Activated T-helper 1 cell treated with anti-CD3 and anti-CD28 coated beads, Interleukin-12 subunit alpha, Interleukin-12 subunit beta, Interleukin-2, Interleukin-4 antibody, amounts not matched to agents 30 ng/mL and 10 ng/mL and 1 ng/mL, durations not matched to agents 14 hours and 24 hours and 36 hours (primary cell): ENCODE measurements at regions not wholly inside any gene's neighbourhood (a gene's known extent, or its start where the extent isn't known, plus 50 kb on each side); places are given as distances from the start of the nearest gene placed in this dataset.

Source experiments
- DNase-seq: peaks from one replicate; pipeline ENCODE4 v3.0.0; 2021; ENCODE audit warnings: low spot score
- H3K27ac Mint-ChIP-seq: one replicate; pipeline ENCODE4 v1.8.0; 2021; ENCODE audit warnings: mild to moderate bottlenecking, mixed read lengths
- H3K27me3 Mint-ChIP-seq: one replicate; pipeline ENCODE4 v1.8.0; 2022; ENCODE audit warnings: mild to moderate bottlenecking, moderate library complexity, mixed read lengths; ENCODE audit not compliant: insufficient read depth
- H3K36me3 Mint-ChIP-seq: one replicate; pipeline ENCODE4 v1.8.0; 2021; ENCODE audit warnings: low read depth, mixed read lengths
- H3K4me1 Mint-ChIP-seq: one replicate; pipeline ENCODE4 v1.8.0; 2021; ENCODE audit warnings: low read depth, mixed read lengths
- H3K4me3 Mint-ChIP-seq: one replicate; pipeline ENCODE4 v1.8.0; 2021; ENCODE audit warnings: mild to moderate bottlenecking, moderate library complexity, mixed read lengths
- H3K9me3 Mint-ChIP-seq: one replicate; pipeline ENCODE4 v1.8.0; 2021; ENCODE audit warnings: mixed read lengths
- intact Hi-C: fragments of 100-400 bp; cut with micrococcal nuclease; formaldehyde crosslinking; loops from one replicate; pipeline ENCODE4 v1.15.1; 2024

DNA sequence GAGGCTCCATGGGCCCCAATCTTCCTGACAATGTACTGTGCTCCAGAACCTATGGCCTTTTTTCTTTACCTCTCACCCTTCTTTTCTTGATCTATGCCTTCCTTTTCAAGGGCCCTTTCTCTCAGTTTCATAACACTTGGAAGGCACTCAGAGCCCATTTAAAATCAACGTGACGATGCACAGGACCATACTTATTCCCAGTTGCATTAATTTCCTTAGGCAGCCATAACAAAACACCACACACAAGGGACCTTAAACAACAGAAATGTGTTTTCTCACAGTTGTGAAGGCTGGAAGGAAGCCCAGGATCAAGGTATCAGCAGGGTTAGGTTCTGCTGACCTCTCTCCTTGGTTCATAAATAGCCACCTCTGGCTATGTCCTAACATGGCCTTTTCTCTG lies 414.0 kb upstream of the TNP1 start:
- Mint-ChIP-seq H3K27me3 (peaks cover 10% of the 10 kb centered on the region), H3K9me3 (no peaks in the 10 kb centered on the region), H3K4me3 (no peak overlapping the region), H3K4me1 (no peaks in the 10 kb centered on the region), H3K27ac (no peak overlapping the region), H3K36me3 (no peaks in the 10 kb centered on the region)
- intact Hi-C loops, result no loop called here
- DNase-seq, result no peak

DNA sequence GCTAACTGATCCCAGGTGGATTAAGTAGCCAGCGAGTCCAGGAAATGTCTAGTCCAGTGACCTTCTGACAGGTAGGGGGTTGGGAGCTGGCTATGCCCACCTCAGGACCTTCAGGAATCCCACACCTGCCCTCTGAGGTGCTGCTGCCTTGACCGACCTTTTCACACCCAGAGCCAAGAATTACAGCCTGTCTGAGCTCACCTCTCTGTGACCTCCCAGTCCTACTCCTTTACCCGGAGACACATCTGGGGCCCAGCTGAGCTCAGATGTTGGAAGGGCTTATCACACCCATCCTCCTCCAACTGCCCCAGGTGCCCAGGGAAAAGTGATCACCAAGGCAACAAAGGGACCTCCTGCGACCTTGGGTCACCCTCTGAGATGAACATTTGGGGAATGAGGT lies 413.3 kb upstream of the TNP1 start:
- no peaks in the 10 kb centered on the region for H3K36me3 Mint-ChIP-seq
- H3K27me3 Mint-ChIP-seq, result peaks cover 10% of the 10 kb centered on the region
- no peaks in the 10 kb centered on the region for H3K4me1 Mint-ChIP-seq
- DNase-seq, result no peak
- intact Hi-C loops, result no loop called here
- no peak overlapping the region for H3K4me3 Mint-ChIP-seq
- no peak overlapping the region for H3K27ac Mint-ChIP-seq
- no peaks in the 10 kb centered on the region for H3K9me3 Mint-ChIP-seq

DNA sequence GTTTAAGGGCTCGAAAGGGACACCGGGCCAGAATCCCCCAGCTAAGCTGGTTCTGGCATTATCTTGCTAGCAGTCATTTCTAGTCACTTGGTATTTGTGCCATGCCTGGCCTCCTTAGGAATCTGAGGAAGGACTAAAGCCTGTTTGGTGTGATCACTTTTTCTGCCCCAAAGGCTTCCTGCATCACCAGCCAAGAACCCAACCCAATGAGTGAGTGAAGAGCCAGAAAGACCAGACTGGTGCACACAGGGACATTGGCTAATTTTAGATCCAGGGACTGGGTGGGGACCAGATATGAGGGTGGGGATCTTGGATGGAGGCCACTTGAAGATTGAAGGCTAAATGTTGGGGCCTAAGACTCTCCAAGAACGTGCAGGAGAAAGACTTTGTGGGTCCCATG lies 411.9 kb upstream of the TNP1 start:
- H3K9me3 Mint-ChIP-seq, result peaks cover 4% of the 10 kb centered on the region
- H3K4me3 Mint-ChIP-seq, result no peak overlapping the region
- H3K27ac Mint-ChIP-seq, result no peak overlapping the region
- no peaks in the 10 kb centered on the region for H3K4me1 Mint-ChIP-seq
- intact Hi-C loops, result no loop called here
- DNase-seq, result no peak
- peaks cover 9% of the 10 kb centered on the region for H3K27me3 Mint-ChIP-seq
- H3K36me3 Mint-ChIP-seq, result no peaks in the 10 kb centered on the region

DNA sequence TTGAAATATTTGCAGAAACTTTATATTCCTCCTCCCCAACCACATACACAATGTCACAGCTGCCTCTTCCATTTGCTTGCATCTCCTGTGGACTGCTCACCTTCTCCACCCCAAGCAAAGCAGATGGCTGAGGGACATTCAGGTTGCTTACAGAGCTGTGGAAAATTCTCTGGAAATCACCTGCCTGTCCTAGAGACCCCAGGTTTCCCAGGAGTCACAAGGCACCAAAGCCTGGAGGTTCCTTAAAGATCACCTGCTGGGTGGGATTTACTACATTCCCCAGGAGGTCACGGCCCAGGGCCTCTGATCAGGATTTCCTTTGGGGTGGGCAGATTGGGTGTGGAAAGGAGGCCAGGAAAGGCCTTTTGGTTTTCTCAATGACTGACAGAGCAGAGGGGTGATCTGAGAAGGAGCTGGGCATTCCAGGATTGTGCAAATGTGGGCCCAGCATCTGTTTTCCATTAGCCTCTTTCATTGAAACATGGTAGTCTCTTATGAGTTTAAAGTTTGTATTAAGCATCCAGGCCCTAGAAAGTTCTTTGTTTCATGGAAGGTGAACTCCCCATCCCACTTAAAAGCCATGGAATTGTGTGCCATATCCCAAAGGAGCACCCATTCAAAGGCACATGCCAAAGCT lies 410.7 kb upstream of the TNP1 start:
- Mint-ChIP-seq H3K27me3 (peaks cover 4% of the 10 kb centered on the region), H3K27ac (no peak overlapping the region), H3K4me3 (no peak overlapping the region), H3K36me3 (no peaks in the 10 kb centered on the region), H3K4me1 (no peaks in the 10 kb centered on the region), H3K9me3 (peaks cover 4% of the 10 kb centered on the region)
- DNase-seq, result no peak
- intact Hi-C loops, result no loop called here

DNA sequence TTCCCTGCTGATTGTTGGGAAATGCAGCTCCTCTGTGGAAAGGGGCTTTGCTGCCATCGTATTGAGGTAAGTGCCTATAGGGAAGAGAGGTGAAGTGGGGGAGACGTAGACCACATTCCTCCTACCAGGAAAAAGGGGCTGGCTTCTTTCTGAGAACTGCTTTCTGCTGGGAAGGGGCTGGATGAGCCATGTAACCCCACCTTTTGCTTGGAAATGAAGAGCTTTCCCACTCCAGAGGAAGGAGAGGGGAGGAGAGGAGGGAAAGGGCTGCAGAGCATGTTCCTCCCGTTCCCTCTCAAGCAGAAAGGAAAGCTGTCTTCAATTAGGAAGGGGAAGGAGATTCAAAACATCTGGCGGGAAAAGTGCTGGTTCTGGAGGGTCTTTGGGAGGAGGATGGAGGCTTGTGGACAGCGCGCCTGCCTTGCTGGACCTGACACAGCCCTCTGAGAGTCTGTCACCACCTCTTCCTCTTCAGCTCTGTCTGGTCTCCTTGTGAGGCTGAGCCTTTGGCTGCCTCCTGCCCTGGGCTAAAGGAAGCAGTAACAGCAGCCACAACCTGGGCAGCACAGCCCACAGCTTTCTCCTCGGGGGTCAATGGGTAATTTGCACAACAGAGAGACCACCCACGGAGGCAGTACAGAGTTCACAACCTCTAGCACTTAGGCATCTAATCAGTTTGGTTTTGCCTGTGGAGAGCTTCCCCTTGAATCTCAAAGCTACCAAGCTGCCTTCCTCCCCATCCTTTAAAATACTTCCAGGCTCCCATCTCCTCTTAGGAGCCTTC lies 410.0 kb upstream of the TNP1 start:
- H3K4me1 Mint-ChIP-seq, result no peaks in the 10 kb centered on the region
- no peak overlapping the region for H3K4me3 Mint-ChIP-seq
- H3K9me3 Mint-ChIP-seq, result peaks cover 4% of the 10 kb centered on the region
- intact Hi-C loops, result no loop called here
- peaks cover 1% of the 10 kb centered on the region for H3K27me3 Mint-ChIP-seq
- H3K27ac Mint-ChIP-seq, result no peak overlapping the region
- DNase-seq, result no peak
- no peaks in the 10 kb centered on the region for H3K36me3 Mint-ChIP-seq

DNA sequence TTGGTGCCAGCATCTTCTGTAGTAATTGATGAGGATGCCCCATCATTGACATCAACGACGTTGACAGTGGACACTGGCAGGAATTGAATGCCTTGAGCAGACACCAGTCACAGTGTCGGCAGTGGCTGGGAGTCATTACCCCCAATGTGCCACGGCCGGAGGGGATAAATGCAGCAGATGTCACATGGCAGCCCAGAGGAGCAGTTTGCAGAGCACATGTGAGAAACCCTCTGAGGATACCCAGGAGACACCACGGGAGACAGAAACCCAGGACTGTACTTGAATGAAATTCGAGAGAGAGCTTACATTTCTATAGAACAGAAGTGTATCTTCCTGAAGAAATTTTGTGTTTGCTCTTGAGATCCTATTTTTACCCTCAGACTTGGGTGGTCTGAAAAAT lies 409.1 kb upstream of the TNP1 start:
- intact Hi-C loops, result no loop called here
- Mint-ChIP-seq H3K36me3 (no peaks in the 10 kb centered on the region), H3K4me3 (no peak overlapping the region), H3K27ac (no peak overlapping the region), H3K9me3 (peaks cover 4% of the 10 kb centered on the region), H3K27me3 (peaks cover 1% of the 10 kb centered on the region), H3K4me1 (no peaks in the 10 kb centered on the region)
- DNase-seq, result no peak

DNA sequence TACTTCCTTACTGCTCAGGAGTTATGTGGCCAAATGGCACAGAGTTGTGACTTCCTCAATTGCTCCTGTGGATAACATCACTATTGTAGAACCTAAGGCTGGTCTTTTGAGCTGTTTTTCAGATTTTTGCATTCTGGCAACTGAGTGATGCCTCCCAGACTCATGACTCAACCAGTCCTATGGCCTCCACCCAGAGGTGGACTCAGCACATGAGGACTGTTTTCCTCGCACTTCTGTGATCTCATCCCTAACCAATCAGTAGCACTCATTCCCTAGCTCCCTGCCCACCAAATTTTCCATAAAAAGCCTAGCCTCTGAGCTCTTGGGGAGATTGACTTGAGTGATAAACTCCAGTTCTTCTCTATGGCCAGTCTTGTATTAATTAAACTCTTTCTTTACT lies 407.9 kb upstream of the TNP1 start:
- intact Hi-C loops, result no loop called here
- H3K27me3 Mint-ChIP-seq, result peaks cover 1% of the 10 kb centered on the region
- H3K27ac Mint-ChIP-seq, result no peak overlapping the region
- no peak for DNase-seq
- no peaks in the 10 kb centered on the region for H3K36me3 Mint-ChIP-seq
- H3K9me3 Mint-ChIP-seq, result peaks cover 4% of the 10 kb centered on the region
- no peak overlapping the region for H3K4me3 Mint-ChIP-seq
- H3K4me1 Mint-ChIP-seq, result no peaks in the 10 kb centered on the region

DNA sequence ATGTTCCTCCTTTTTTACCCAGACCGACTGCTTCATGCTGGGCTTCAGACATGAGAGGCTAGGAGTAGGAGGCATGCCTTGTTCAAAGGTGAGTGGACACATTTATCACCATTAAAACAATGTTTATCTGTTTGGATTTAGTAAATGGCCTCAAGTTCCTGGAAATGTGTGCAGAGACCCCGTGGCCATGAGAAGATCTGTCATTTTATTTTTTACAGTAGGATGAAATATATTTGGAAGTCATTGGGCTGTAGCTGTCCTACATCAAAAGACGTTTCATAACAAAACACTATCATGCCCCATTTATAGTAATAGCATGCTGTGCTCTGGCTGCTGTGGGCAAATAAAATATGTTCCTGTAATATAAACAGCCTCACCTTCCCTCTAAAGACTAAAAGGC lies 403.9 kb upstream of the TNP1 start:
- Mint-ChIP-seq H3K27me3 (peaks cover 5% of the 10 kb centered on the region), H3K4me3 (no peak overlapping the region), H3K4me1 (no peaks in the 10 kb centered on the region), H3K27ac (no peak overlapping the region), H3K9me3 (peaks cover 9% of the 10 kb centered on the region), H3K36me3 (no peaks in the 10 kb centered on the region)
- intact Hi-C loops, result no loop called here
- DNase-seq, result no peak

DNA sequence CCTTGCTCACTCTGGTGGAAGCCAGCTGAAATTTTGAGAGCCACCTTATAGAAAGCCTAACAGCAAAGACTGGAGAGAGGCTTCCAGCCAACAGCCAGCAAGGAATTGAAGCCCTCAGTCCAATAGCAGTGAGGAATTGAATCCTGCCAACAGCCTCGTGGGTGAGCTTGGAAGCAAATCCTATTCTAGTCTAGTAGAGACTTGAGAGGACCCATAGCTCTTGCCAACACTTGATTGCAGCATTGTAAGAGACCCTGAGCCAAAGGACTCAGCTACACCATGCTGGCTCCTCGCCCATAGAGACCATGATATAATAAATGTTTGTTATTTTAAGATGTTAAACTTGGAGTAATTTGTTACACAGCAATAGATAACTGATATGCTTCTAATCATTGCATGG lies 403.0 kb upstream of the TNP1 start:
- Mint-ChIP-seq H3K36me3 (no peaks in the 10 kb centered on the region), H3K4me1 (no peaks in the 10 kb centered on the region), H3K9me3 (peaks cover 7% of the 10 kb centered on the region), H3K27me3 (peaks cover 5% of the 10 kb centered on the region), H3K27ac (no peak overlapping the region), H3K4me3 (no peak overlapping the region)
- DNase-seq, result no peak
- intact Hi-C loops, result no loop called here

DNA sequence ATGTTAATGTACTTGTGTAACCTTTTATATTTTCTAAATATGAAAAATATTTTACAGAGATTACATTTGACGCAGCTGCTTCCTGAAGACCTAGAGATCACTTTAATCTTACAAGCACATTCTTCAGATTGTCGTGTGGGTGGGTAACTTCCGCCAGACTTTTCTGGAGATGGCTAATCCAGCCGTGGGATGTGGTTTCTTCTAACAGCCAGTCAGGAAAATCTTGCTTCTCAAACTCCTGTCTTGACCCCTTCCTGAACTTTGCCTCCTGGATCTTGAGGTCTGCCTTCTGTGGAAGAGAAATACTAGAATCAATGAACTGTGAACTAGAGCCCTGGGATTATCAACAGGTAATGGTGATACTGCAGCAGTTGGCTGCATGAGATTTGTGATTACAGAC lies 401.6 kb upstream of the TNP1 start:
- Mint-ChIP-seq H3K27ac (no peak overlapping the region), H3K4me1 (no peaks in the 10 kb centered on the region), H3K4me3 (no peak overlapping the region), H3K9me3 (peaks cover 4% of the 10 kb centered on the region), H3K27me3 (peaks cover 5% of the 10 kb centered on the region), H3K36me3 (no peaks in the 10 kb centered on the region)
- intact Hi-C loops, result no loop called here
- no peak for DNase-seq

DNA sequence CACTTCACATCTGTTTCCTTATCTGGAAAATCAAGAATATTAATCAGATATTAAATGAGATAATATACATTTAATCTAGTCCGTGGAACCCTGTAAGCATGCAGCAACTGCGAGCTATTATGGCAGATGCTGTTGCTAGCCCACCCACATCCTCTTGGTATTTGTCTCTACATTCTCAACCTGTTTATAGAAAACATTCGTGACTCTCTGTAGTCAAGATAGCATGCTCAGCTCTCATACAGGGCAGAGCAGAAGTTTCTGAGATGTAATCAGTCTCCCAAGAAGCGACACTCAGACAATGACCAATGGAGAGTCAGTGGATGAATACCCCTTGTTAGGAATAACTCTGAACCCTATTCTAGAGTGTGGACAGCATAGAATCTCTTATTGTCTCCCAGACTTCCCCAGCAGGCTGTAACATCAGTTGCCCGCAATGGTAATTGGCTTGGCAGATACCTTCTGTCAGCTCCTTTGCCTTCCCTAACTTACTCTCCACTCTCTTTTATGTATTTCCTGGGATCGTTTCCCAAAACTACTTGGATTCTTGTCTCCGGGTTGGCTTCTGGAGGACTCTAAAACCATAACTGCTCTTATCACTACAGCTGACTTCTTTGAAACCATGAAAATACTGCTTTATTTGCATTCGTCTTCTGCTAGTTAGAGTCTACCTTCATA lies 400.7 kb upstream of the TNP1 start:
- Mint-ChIP-seq H3K27ac (no peak overlapping the region), H3K27me3 (peaks cover 5% of the 10 kb centered on the region), H3K4me1 (no peaks in the 10 kb centered on the region), H3K9me3 (peaks cover 4% of the 10 kb centered on the region), H3K36me3 (no peaks in the 10 kb centered on the region), H3K4me3 (no peak overlapping the region)
- intact Hi-C loops, result no loop called here
- no peak for DNase-seq

DNA sequence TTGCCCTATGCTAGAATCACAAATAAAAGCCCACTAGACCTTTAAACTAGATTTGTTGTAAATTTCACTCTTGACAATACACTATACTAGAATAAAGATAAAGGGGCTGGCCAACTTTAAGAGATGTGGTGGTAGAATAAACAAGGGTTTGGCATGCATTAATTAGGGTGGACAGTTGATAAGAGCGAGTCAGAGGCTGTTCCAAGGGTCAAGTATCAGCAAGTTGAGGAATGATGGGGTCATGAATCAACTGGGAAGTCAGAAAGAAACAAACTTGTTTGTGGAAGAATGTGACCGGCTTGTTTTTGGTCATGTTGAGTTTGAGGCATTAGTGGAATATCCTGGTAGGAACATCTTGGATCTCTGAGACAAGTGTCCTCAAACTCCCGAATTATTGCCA lies 398.3 kb upstream of the TNP1 start:
- Mint-ChIP-seq H3K4me3 (no peak overlapping the region), H3K4me1 (no peaks in the 10 kb centered on the region)

DNA sequence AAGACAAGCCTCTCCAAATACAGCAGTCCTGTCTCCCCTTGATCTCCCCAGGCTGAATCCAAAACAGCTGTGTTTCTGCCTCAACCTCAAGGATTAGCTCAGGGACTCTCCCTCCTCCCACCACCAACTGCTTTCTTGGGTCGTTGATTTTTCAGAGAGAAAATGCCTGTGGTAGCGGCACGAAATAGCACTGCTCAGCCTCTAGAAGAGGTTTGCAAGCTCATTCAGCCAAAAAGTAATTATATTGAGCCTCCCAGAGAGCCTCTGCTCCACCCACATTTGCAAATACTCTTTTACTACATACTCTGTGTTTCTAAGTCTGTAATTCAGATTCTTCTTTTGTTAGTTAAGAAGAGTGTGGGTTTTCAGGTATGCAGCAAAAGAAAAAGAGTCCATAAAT lies 396.4 kb upstream of the TNP1 start:
- Mint-ChIP-seq H3K27me3 (peaks cover 7% of the 10 kb centered on the region), H3K4me1 (no peaks in the 10 kb centered on the region), H3K9me3 (peaks cover 4% of the 10 kb centered on the region), H3K36me3 (no peaks in the 10 kb centered on the region), H3K4me3 (no peak overlapping the region), H3K27ac (no peak overlapping the region)
- intact Hi-C loops, result no loop called here
- no peak for DNase-seq

More for the DNA sequence above, 398.3 kb upstream of the TNP1 start:
- no peak overlapping the region for H3K27ac Mint-ChIP-seq
- peaks cover 4% of the 10 kb centered on the region for H3K9me3 Mint-ChIP-seq
- intact Hi-C loops, result no loop called here
- no peaks in the 10 kb centered on the region for H3K36me3 Mint-ChIP-seq
- no peak for DNase-seq
- peaks cover 10% of the 10 kb centered on the region for H3K27me3 Mint-ChIP-seq
